GM08714 (cell line): ENCODE measurements at regions not wholly inside any gene's neighbourhood (a gene's known extent, or its start where the extent isn't known, plus 50 kb on each side); places are given as distances from the start of the nearest gene placed in this dataset.
"Not testable (repeated sequence)": the region's sequence is repeated elsewhere in the genome, so short reads cannot be mapped to it uniquely, and the experiment has no call there.

ENCODE experiments used
- H3K4me3 ChIP-seq: fragments of 200-500 bp; sonication (Bioruptor generic); 2 replicates; pipeline ENCODE4 v1.5.1; 2014; ENCODE audit warnings: mild to moderate bottlenecking, low read length, inconsistent platforms
- ZNF274 ChIP-seq: IDR thresholded peaks from 2 replicates; pipeline ENCODE4 v1.6.1; 2012; ENCODE audit warnings: mild to moderate bottlenecking, low read depth, low read length

- no peak for TF ChIP-seq ZNF274
- H3K4me3 ChIP-seq: no peak overlapping the region
Observed at GRCh38 chr7:29641651-29642050, 78.0 kb downstream of the PRR15 start.

GRCh38 chr7:29642494-29643155 lies 79.0 kb downstream of the PRR15 start:
- no peak for TF ChIP-seq ZNF274
- H3K4me3 ChIP-seq: no peak overlapping the region

GRCh38 chr7:29646116-29646515 lies 82.5 kb downstream of the PRR15 start:
- not testable (repeated sequence) for H3K4me3 ChIP-seq

- no peak for TF ChIP-seq ZNF274
- H3K4me3 ChIP-seq: no peak overlapping the region
Observed at GRCh38 chr7:29647020-29647654, 83.5 kb downstream of the PRR15 start.

GRCh38 chr7:29647691-29648210 lies 84.1 kb downstream of the PRR15 start:
- not testable (repeated sequence) for H3K4me3 ChIP-seq

GRCh38 chr7:29649028-29649716 lies 85.5 kb downstream of the PRR15 start:
- TF ChIP-seq ZNF274: no peak
- H3K4me3 ChIP-seq: no peak overlapping the region

- H3K4me3 ChIP-seq: no peak overlapping the region
- no peak for TF ChIP-seq ZNF274
Observed at GRCh38 chr7:29649876-29650275, 86.2 kb downstream of the PRR15 start.

- TF ChIP-seq ZNF274: no peak
- no peak overlapping the region for H3K4me3 ChIP-seq
Observed at GRCh38 chr7:29651477-29651876, 87.8 kb downstream of the PRR15 start.

GRCh38 chr7:29652556-29652955 lies 88.9 kb downstream of the PRR15 start:
- no peak for TF ChIP-seq ZNF274
- no peak overlapping the region for H3K4me3 ChIP-seq

- H3K4me3 ChIP-seq: not testable (repeated sequence)
Observed at GRCh38 chr7:29654340-29654739, 90.7 kb downstream of the PRR15 start.

- TF ChIP-seq ZNF274: no peak
- H3K4me3 ChIP-seq: no peak overlapping the region
Observed at GRCh38 chr7:29657288-29657687, 93.7 kb downstream of the PRR15 start.

- no peak for TF ChIP-seq ZNF274
- H3K4me3 ChIP-seq: no peak overlapping the region
Observed at GRCh38 chr7:29657856-29658255, 94.2 kb downstream of the PRR15 start.

GRCh38 chr7:29659213-29659612 lies 95.6 kb downstream of the PRR15 start:
- H3K4me3 ChIP-seq: not testable (repeated sequence)

GRCh38 chr7:29662899-29663298 lies 99.3 kb downstream of the PRR15 start:
- H3K4me3 ChIP-seq: not testable (repeated sequence)

- H3K4me3 ChIP-seq: not testable (repeated sequence)
Observed at GRCh38 chr7:29664999-29665398, 101.4 kb downstream of the PRR15 start.

- H3K4me3 ChIP-seq: not testable (repeated sequence)
Observed at GRCh38 chr7:29667096-29667669, 103.5 kb downstream of the PRR15 start.

GRCh38 chr7:29671286-29671685 lies 107.7 kb downstream of the PRR15 start:
- H3K4me3 ChIP-seq: not testable (repeated sequence)

GRCh38 chr7:29673635-29674034 lies 110.0 kb downstream of the PRR15 start:
- not testable (repeated sequence) for H3K4me3 ChIP-seq

- not testable (repeated sequence) for H3K4me3 ChIP-seq
Observed at GRCh38 chr7:29674626-29675025, 111.0 kb downstream of the PRR15 start.

GRCh38 chr7:29677254-29677653 lies 113.6 kb downstream of the PRR15 start:
- H3K4me3 ChIP-seq: not testable (repeated sequence)

GRCh38 chr7:29679963-29680362 lies 116.3 kb downstream of the PRR15 start:
- H3K4me3 ChIP-seq: not testable (repeated sequence)
